Endodermal cell (in vitro differentiated cells): ENCODE measurements at regions not wholly inside any gene's neighbourhood (a gene's known extent, or its start where the extent isn't known, plus 50 kb on each side); places are given as distances from the start of the nearest gene placed in this dataset.

Experiments
- DNase-seq: peaks from one replicate; pipeline ENCODE4 v3.0.0-alpha.2; 2017
- H3K27ac ChIP-seq: 2 replicates; pipeline ENCODE4 v1.5.1; 2013; ENCODE audit warnings: mild to moderate bottlenecking, low read depth, low read length, moderate library complexity
- H3K27me3 ChIP-seq: 2 replicates; pipeline ENCODE4 v1.6.1; 2013; ENCODE audit warnings: mild to moderate bottlenecking, low read length, moderate library complexity; ENCODE audit not compliant: insufficient read depth, control insufficient read depth, poor library complexity, severe bottlenecking
- H3K36me3 ChIP-seq: 2 replicates; pipeline ENCODE4 v1.7.0; 2013; ENCODE audit warnings: mild to moderate bottlenecking, low read length, moderate library complexity; ENCODE audit not compliant: control insufficient read depth, insufficient read depth
- H3K4me1 ChIP-seq: one replicate; pipeline ENCODE4 v1.7.0; 2013; ENCODE audit warnings: low read length; ENCODE audit not compliant: control insufficient read depth, insufficient read depth
- H3K4me3 ChIP-seq: 2 replicates; pipeline ENCODE4 v1.5.1; 2013; ENCODE audit warnings: mild to moderate bottlenecking, low read length, moderate library complexity
- H3K9ac ChIP-seq: 2 replicates; pipeline ENCODE4 v1.6.1; 2013; ENCODE audit warnings: mild to moderate bottlenecking, low read length, moderate library complexity; ENCODE audit not compliant: poor library complexity, severe bottlenecking; ENCODE audit errors: extremely low read depth
- H3K9me3 ChIP-seq: 2 replicates; pipeline ENCODE4 v1.6.1; 2013; ENCODE audit warnings: mild to moderate bottlenecking, low read length, moderate library complexity; ENCODE audit not compliant: control insufficient read depth
- H3K27ac Mint-ChIP-seq: 2 replicates; pipeline ENCODE4 v1.8.0; 2020; ENCODE audit warnings: mixed read lengths
- H3K27me3 Mint-ChIP-seq: 2 replicates; pipeline ENCODE4 v1.8.0; 2021; ENCODE audit warnings: mild to moderate bottlenecking, mixed read lengths; ENCODE audit not compliant: insufficient read depth
- H3K36me3 Mint-ChIP-seq: 2 replicates; pipeline ENCODE4 v1.8.0; 2020; ENCODE audit warnings: low read depth, mixed read lengths
- H3K4me1 Mint-ChIP-seq: 2 replicates; pipeline ENCODE4 v1.8.0; 2020; ENCODE audit warnings: mixed read lengths
- H3K4me3 Mint-ChIP-seq: 2 replicates; pipeline ENCODE4 v1.8.0; 2020; ENCODE audit warnings: mild to moderate bottlenecking, moderate library complexity, mixed read lengths
- H3K9me3 Mint-ChIP-seq: 2 replicates; pipeline ENCODE4 v1.8.0; 2020; ENCODE audit warnings: mild to moderate bottlenecking, mixed read lengths
- CTCF ChIP-seq: fragments of 200-600 bp; sonication (generic); conservative IDR thresholded peaks from 2 replicates; pipeline ENCODE4 v1.5.0; 2021; ENCODE audit warnings: antibody characterized with exemption, mild to moderate bottlenecking
- WGBS, 2 experiments: methylation state at CpG; one replicate each; pipeline versions ENCODE4 v1.1.5 to v1.1.7; 2013; ENCODE audit warnings: missing lambda C conversion rate in 2 of 2, mixed read lengths in 1 of 2; ENCODE audit not compliant: insufficient coverage in 1 of 2, insufficient read length in 1 of 2; 5-methylcytosine and 5-hydroxymethylcytosine counted together

GRCh38 chr1:4395676-4396075 is 258.7 kb upstream of the AJAP1 start:
- H3K27ac Mint-ChIP-seq = no peak overlapping the region
- Histone ChIP-seq H3K4me3 (no peak overlapping the region), H3K27me3 (no peaks in the 10 kb centered on the region), H3K9ac (no peak overlapping the region), H3K9me3 (peaks cover 26% of the 10 kb centered on the region), H3K36me3 (no peaks in the 10 kb centered on the region), H3K4me1 (no peaks in the 10 kb centered on the region), H3K27ac (no peak overlapping the region)
- DNase-seq = no peak
- H3K27me3 Mint-ChIP-seq = peaks cover 17% of the 10 kb centered on the region
- no peak overlapping the region for H3K4me3 Mint-ChIP-seq
- H3K36me3 Mint-ChIP-seq = no peaks in the 10 kb centered on the region
- no peak for TF ChIP-seq CTCF
- WGBS, 2 experiments = 95 to 100% methylated on average over 2 to 5 of the region's 5 CpGs
- peaks cover 39% of the 10 kb centered on the region for H3K9me3 Mint-ChIP-seq
- no peaks in the 10 kb centered on the region for H3K4me1 Mint-ChIP-seq

- Mint-ChIP-seq H3K9me3 (peaks cover 30% of the 10 kb centered on the region), H3K27me3 (peaks cover 17% of the 10 kb centered on the region), H3K27ac (no peak overlapping the region), H3K36me3 (no peaks in the 10 kb centered on the region), H3K4me3 (no peak overlapping the region), H3K4me1 (no peaks in the 10 kb centered on the region)
- H3K4me3 ChIP-seq = no peak overlapping the region
- DNase-seq = peak; percentile 31
- no peak for TF ChIP-seq CTCF
- H3K9me3 ChIP-seq = peaks cover 21% of the 10 kb centered on the region
- H3K36me3 ChIP-seq = no peaks in the 10 kb centered on the region
- no peaks in the 10 kb centered on the region for H3K4me1 ChIP-seq
- 48 to 81% methylated on average over 4 to 8 of the region's 9 CpGs for WGBS, 2 experiments
- no peak overlapping the region for H3K27ac ChIP-seq
- H3K9ac ChIP-seq = no peak overlapping the region
- no peaks in the 10 kb centered on the region for H3K27me3 ChIP-seq
These were observed 257.9 kb upstream of the AJAP1 start for GRCh38 chr1:4396551-4396950.

GRCh38 chr1:4397196-4397595 is 257.2 kb upstream of the AJAP1 start:
- H3K36me3 ChIP-seq = no peaks in the 10 kb centered on the region
- no peak overlapping the region for H3K27ac Mint-ChIP-seq
- H3K4me3 ChIP-seq = no peak overlapping the region
- no peaks in the 10 kb centered on the region for H3K4me1 ChIP-seq
- H3K27ac ChIP-seq = no peak overlapping the region
- WGBS, 2 experiments = 83 to 100% methylated on average over 1 to 4 of the region's 4 CpGs
- no peaks in the 10 kb centered on the region for H3K27me3 ChIP-seq
- no peaks in the 10 kb centered on the region for H3K4me1 Mint-ChIP-seq
- no peak for TF ChIP-seq CTCF
- H3K9me3 Mint-ChIP-seq = peaks cover 25% of the 10 kb centered on the region
- H3K36me3 Mint-ChIP-seq = no peaks in the 10 kb centered on the region
- peaks cover 15% of the 10 kb centered on the region for H3K27me3 Mint-ChIP-seq
- H3K9me3 ChIP-seq = peaks cover 18% of the 10 kb centered on the region
- no peak overlapping the region for H3K4me3 Mint-ChIP-seq
- no peak overlapping the region for H3K9ac ChIP-seq
- peak; percentile 5 for DNase-seq
